ENCODE measurements at regions not wholly inside any gene's neighbourhood (a gene's known extent, or its start where the extent isn't known, plus 50 kb on each side); places are given as distances from the start of the nearest gene placed in this dataset.

DNA sequence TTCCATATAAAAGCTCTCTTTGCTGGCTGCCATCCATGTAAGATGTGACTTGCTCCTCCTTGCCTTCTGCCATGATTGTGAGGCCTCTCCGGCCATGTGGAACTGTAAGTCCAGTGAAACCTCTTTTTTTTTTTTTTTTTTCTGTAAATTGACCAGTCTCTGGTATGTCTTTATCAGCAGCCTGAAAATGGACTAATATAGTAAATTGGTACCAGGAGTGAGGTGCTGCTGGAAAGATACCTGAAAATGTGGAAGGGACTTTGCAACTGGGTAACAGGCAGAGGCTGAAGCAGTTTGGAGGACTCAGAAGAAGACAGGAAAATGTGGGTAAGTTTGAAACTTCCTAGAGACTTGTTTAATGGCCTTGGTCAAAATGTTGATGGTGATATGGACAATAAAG lies 124.3 kb upstream of the AADAT start:
- FAIRE-seq = no peak
- H3K9me3 ChIP-seq (ENCODE audit: insufficient read depth in 2 of 2, low read depth in 1 of 2, low read length in 1 of 2) = peaks cover 17 to 23% of the 10 kb centered on the region in 2 experiments; a peak in 3 of 4 replicates
- H3K27ac ChIP-seq (ENCODE audit: low read depth, low read length) = no peak overlapping the region
- H3K4me2 ChIP-seq (ENCODE audit: insufficient read depth in 1 of 2, low read depth in 2 of 2, low read length in 2 of 2) = no peak overlapping the region
- H2BK15ac ChIP-seq (ENCODE audit: low read length) = no peak overlapping the region
- no peak overlapping the region for H2BK5ac ChIP-seq (ENCODE audit: low read depth, low read length)
- no peak overlapping the region for H3K23ac ChIP-seq (ENCODE audit: insufficient read length)
- H3K14ac ChIP-seq (ENCODE audit: insufficient read length) = no peak overlapping the region
- H4K5ac ChIP-seq (ENCODE audit: insufficient read length, low read depth, low read length) = no peak overlapping the region
- H3K56ac ChIP-seq (replicated peaks; ENCODE audit: insufficient read length, low read depth, low read length) = no peak overlapping the region
- no peak overlapping the region for H2BK12ac ChIP-seq (ENCODE audit: low read depth, low read length)
- no peak overlapping the region for H3K4ac ChIP-seq (replicated peaks; ENCODE audit: insufficient read length, low read depth, low read length)
- H4K91ac ChIP-seq (replicated peaks; ENCODE audit: insufficient read length, low read length) = no peak overlapping the region
- H2AK5ac ChIP-seq (ENCODE audit: low read depth, low read length) = no peak overlapping the region
- no peak overlapping the region for H2AFZ ChIP-seq (ENCODE audit: low read length)
- no peaks in the 10 kb centered on the region for H4K20me1 ChIP-seq (replicated peaks in 1 of 2; ENCODE audit: control insufficient read depth in 1 of 2, insufficient read depth in 2 of 2, low read length in 2 of 2)
- H2BK20ac ChIP-seq (ENCODE audit: low read length) = no peak overlapping the region
- CTCF ChIA-PET (ENCODE audit: partially characterized antibody) = no interaction called here
- no peaks in the 10 kb centered on the region for H3K79me1 ChIP-seq (ENCODE audit: low read depth, low read length)
- H4K8ac ChIP-seq (ENCODE audit: extremely low read depth, insufficient read depth, low read length) = no peak overlapping the region
- H3K9ac ChIP-seq (replicated peaks in 1 of 4; ENCODE audit: extremely low read depth in 1 of 4, low read depth in 3 of 4, low read length in 3 of 4) = no peak overlapping the region
- no peaks in the 10 kb centered on the region for H3K4me1 ChIP-seq (replicated peaks in 1 of 4; ENCODE audit: control insufficient read depth in 3 of 4, insufficient read depth in 4 of 4, low read length in 3 of 4)
- no peaks in the 10 kb centered on the region for H3K79me2 ChIP-seq (ENCODE audit: control insufficient read depth in 1 of 2, insufficient read depth in 2 of 2, low read length in 2 of 2)
- no peak overlapping the region for H3K4me3 ChIP-seq (ENCODE audit: extremely low read depth in 1 of 4, insufficient read depth in 2 of 4, low read depth in 3 of 4, low read length in 4 of 4)
- no peaks in the 10 kb centered on the region for H3K36me3 ChIP-seq (ENCODE audit: control insufficient read depth in 2 of 4, insufficient read depth in 4 of 4, low read length in 3 of 4)
- no peaks in the 10 kb centered on the region for H3K27me3 ChIP-seq (replicated peaks in 1 of 4; ENCODE audit: control insufficient read depth in 3 of 4, extremely low read depth in 1 of 4, insufficient read depth in 3 of 4, low read length in 3 of 4)
- POLR2A ChIA-PET (ENCODE audit: partially characterized antibody) = no interaction called here
- WGBS, 2 experiments (ENCODE audit: extremely low coverage in 1 of 2, insufficient coverage in 1 of 2, insufficient read length in 1 of 2, insufficient replicate concordance in 2 of 2, low coverage in 1 of 2, low lambda C conversion rate in 2 of 2, missing lambda C conversion rate in 1 of 2) = 40% methylated on average over 1 of the region's 1 CpG; no CpG with 5 or more reads in 1 of the 2 experiments
- no peaks in the 10 kb centered on the region for H3K23me2 ChIP-seq (ENCODE audit: low read depth, low read length)
- no peak overlapping the region for H3K18ac ChIP-seq (ENCODE audit: extremely low read depth, low read length)
- DNase-seq (ENCODE audit: low read depth in 1 of 2, low spot score in 2 of 2) = no peak
- H2BK120ac ChIP-seq (replicated peaks; ENCODE audit: low read depth, low read length) = no peak overlapping the region
- TF ChIP-seq CBX5 (IDR thresholded peaks at IDR 0.05; ENCODE audit: low read depth, low read length) = no peak
- no peak for TF ChIP-seq ATF3 (IDR thresholded peaks at IDR 0.05; ENCODE audit: insufficient read depth, low read depth, low read length)
- no peak for TF ChIP-seq POLR2A (IDR thresholded peaks at IDR 0.05; ENCODE audit: control extremely low read depth in 1 of 2, low read depth in 2 of 2, low read length in 2 of 2)
- no peak for TF ChIP-seq FOSL1 (IDR thresholded peaks at IDR 0.05; ENCODE audit: insufficient read depth, low read depth, low read length)
- TF ChIP-seq GTF2F1 (IDR thresholded peaks at IDR 0.05; ENCODE audit: borderline replicate concordance, low read depth, low read length) = no peak
- TF ChIP-seq GABPA (IDR thresholded peaks at IDR 0.05; ENCODE audit: borderline replicate concordance, insufficient read depth, low read length) = no peak
- TF ChIP-seq BCL11A (IDR thresholded peaks at IDR 0.05; ENCODE audit: low read depth in 2 of 2, low read length in 2 of 2) = no peak
- no peak for TF ChIP-seq RBBP5 (IDR thresholded peaks at IDR 0.05; ENCODE audit: borderline replicate concordance, low read depth, low read length)
- no peak for TF ChIP-seq JUND (IDR thresholded peaks at IDR 0.05; ENCODE audit: low read length)
- TF ChIP-seq SIN3A (conservative IDR thresholded peaks at IDR 0.05 in 1 of 2, IDR thresholded peaks at IDR 0.05 in 1 of 2; ENCODE audit: low read depth in 1 of 2, low read length in 2 of 2) = no peak
- no peak for TF ChIP-seq SP2 (IDR thresholded peaks at IDR 0.05; ENCODE audit: low read length)
- TF ChIP-seq CREB1 (IDR thresholded peaks at IDR 0.05) = no peak
- TF ChIP-seq SUZ12 (IDR thresholded peaks at IDR 0.05; ENCODE audit: low read length) = no peak
- TF ChIP-seq TCF12 (IDR thresholded peaks at IDR 0.05; ENCODE audit: low read depth, low read length) = no peak
- no peak for TF ChIP-seq JUN (IDR thresholded peaks at IDR 0.05; ENCODE audit: low read depth, low read length)
- no peak for TF ChIP-seq CHD2 (IDR thresholded peaks at IDR 0.05; ENCODE audit: low read length)
- TF ChIP-seq SP4 (IDR thresholded peaks at IDR 0.05; ENCODE audit: low read length) = no peak
